GM19463 (cell line): ENCODE measurements at regions not wholly inside any gene's neighbourhood (a gene's known extent, or its start where the extent isn't known, plus 50 kb on each side); places are given as distances from the start of the nearest gene placed in this dataset.

Experiments used
- ATAC-seq: cut with Tn5 transposase; IDR thresholded peaks from one replicate; pipeline ENCODE4 v1.9.1; 2021; ENCODE audit warnings: mild to moderate bottlenecking, moderate library complexity; ENCODE audit not compliant: unreplicated experiment

- ATAC-seq = no peak
Observed at GRCh38 chr1:56395776-56396175, 183.6 kb downstream of the PLPP3 start.

GRCh38 chr1:56394298-56394697 lies 185.1 kb downstream of the PLPP3 start:
- ATAC-seq = no peak

- ATAC-seq = no peak
Observed at GRCh38 chr1:56390934-56391731, 188.2 kb downstream of the PLPP3 start.

- ATAC-seq = no peak
Observed at GRCh38 chr1:56390232-56390867, 189.0 kb downstream of the PLPP3 start.

GRCh38 chr1:56389813-56390212 lies 189.6 kb downstream of the PLPP3 start:
- no peak for ATAC-seq

GRCh38 chr1:56387071-56387740 lies 192.2 kb downstream of the PLPP3 start:
- no peak for ATAC-seq

GRCh38 chr1:56385314-56385713 lies 194.0 kb downstream of the PLPP3 start:
- no peak for ATAC-seq

GRCh38 chr1:56382929-56383328 lies 196.4 kb downstream of the PLPP3 start:
- ATAC-seq = no peak

GRCh38 chr1:56380531-56380930 lies 198.8 kb downstream of the PLPP3 start:
- ATAC-seq = no peak

- no peak for ATAC-seq
Observed at GRCh38 chr1:56378341-56379070, 200.9 kb downstream of the PLPP3 start.

GRCh38 chr1:56377431-56377830 lies 201.9 kb downstream of the PLPP3 start:
- ATAC-seq = no peak

- ATAC-seq = no peak
Observed at GRCh38 chr1:56376188-56376984, 203.0 kb downstream of the PLPP3 start.

- no peak for ATAC-seq
Observed at GRCh38 chr1:56375326-56375804, 204.0 kb downstream of the PLPP3 start.

GRCh38 chr1:56374026-56374974 lies 205.1 kb downstream of the PLPP3 start:
- ATAC-seq = no peak

- ATAC-seq = no peak
Observed at GRCh38 chr1:56370513-56370912, 208.8 kb downstream of the PLPP3 start.

GRCh38 chr1:56363007-56363770 lies 216.2 kb downstream of the PLPP3 start:
- no peak for ATAC-seq

GRCh38 chr1:56360021-56360420 lies 219.3 kb downstream of the PLPP3 start:
- ATAC-seq = no peak

GRCh38 chr1:56359056-56359455 lies 220.3 kb downstream of the PLPP3 start:
- no peak for ATAC-seq
